Thyroid gland (tissue), 4 donors: ENCODE measurements at regions not wholly inside any gene's neighbourhood (a gene's known extent, or its start where the extent isn't known, plus 50 kb on each side); places are given as distances from the start of the nearest gene placed in this dataset.

Experiments
- DNase-seq, 2 donors: peaks; one replicate each; pipeline ENCODE4 v3.0.0-alpha.2; 2019
- H3K27ac ChIP-seq, 3 donors: fragments of 200-600 bp; sonication (generic); 1 replicate in 2 of 3; 2 replicates in 1 of 3; pipeline ENCODE4 v1.5.1; 2016 to 2019; ENCODE audit warnings: mild to moderate bottlenecking in 1 of 3, moderate library complexity in 1 of 3
- H3K27me3 ChIP-seq: fragments of 200-600 bp; sonication (generic); one replicate; pipeline ENCODE4 v1.5.1; 2019
- H3K36me3 ChIP-seq, 2 donors: fragments of 200-600 bp; sonication (generic); one replicate each; pipeline ENCODE4 v1.5.1; 2016 to 2019
- H3K4me1 ChIP-seq, 2 donors: fragments of 200-600 bp; sonication (generic); one replicate each; pipeline ENCODE4 v1.5.1; 2017 to 2019
- H3K4me3 ChIP-seq, 3 donors: fragments of 200-600 bp; sonication (generic); replicated peaks in 1 of 3; 1 replicate in 2 of 3; 2 replicates in 1 of 3; pipeline ENCODE4 v1.5.1; 2016; ENCODE audit warnings: mild to moderate bottlenecking in 1 of 3
- H3K9me3 ChIP-seq: fragments of 200-600 bp; sonication (generic); one replicate; pipeline ENCODE4 v1.5.1; 2017
- POLR2A ChIP-seq, 2 donors: fragments of 450-650 bp; IDR thresholded peaks; one replicate each; pipeline ENCODE4 v1.6.1; 2017; ENCODE audit warnings: antibody characterized with exemption in 2 of 2, mild to moderate bottlenecking in 2 of 2, moderate library complexity in 1 of 2
- WGBS, 2 donors: methylation state at CpG; one replicate each; pipeline ENCODE4 v1.1.5; 2017; 5-methylcytosine and 5-hydroxymethylcytosine counted together
- intact Hi-C: fragments of 100-400 bp; cut with DNase I; formaldehyde crosslinking; loops from one replicate; pipeline ENCODE4 v1.15.1; 2023
- TF ChIP-seq, protein P1 (sequence below), 6 experiments: fragments of 200-600 bp in 3 of 6; fragments of 450-650 bp in 3 of 6; sonication (generic) in 3 of 6; IDR thresholded peaks; one replicate each; pipeline ENCODE4 v1.5.1; 2016 to 2019; ENCODE audit warnings: antibody characterized with exemption in 6 of 6, mild to moderate bottlenecking in 2 of 6, inconsistent platforms in 1 of 6, moderate library complexity in 1 of 6

GRCh38 chr15:62979252-62979651 is 63.3 kb upstream of the TPM1 start:
- WGBS, 2 donors = 89% methylated on average over 1 of the region's 1 CpG
- no peak for TF ChIP-seq POLR2A (IDR thresholded peaks at IDR 0.05)
- TF ChIP-seq, protein P1, sequence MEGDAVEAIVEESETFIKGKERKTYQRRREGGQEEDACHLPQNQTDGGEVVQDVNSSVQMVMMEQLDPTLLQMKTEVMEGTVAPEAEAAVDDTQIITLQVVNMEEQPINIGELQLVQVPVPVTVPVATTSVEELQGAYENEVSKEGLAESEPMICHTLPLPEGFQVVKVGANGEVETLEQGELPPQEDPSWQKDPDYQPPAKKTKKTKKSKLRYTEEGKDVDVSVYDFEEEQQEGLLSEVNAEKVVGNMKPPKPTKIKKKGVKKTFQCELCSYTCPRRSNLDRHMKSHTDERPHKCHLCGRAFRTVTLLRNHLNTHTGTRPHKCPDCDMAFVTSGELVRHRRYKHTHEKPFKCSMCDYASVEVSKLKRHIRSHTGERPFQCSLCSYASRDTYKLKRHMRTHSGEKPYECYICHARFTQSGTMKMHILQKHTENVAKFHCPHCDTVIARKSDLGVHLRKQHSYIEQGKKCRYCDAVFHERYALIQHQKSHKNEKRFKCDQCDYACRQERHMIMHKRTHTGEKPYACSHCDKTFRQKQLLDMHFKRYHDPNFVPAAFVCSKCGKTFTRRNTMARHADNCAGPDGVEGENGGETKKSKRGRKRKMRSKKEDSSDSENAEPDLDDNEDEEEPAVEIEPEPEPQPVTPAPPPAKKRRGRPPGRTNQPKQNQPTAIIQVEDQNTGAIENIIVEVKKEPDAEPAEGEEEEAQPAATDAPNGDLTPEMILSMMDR (IDR thresholded peaks at IDR 0.05) = no peak
- Histone ChIP-seq H3K4me3 (no peak overlapping the region), H3K27me3 (no peaks in the 10 kb centered on the region), H3K36me3 (no peaks in the 10 kb centered on the region), H3K4me1 (no peaks in the 10 kb centered on the region), H3K9me3 (no peaks in the 10 kb centered on the region), H3K27ac (no peak overlapping the region)
- intact Hi-C loops = no loop called here
- no peak for DNase-seq

DNA sequence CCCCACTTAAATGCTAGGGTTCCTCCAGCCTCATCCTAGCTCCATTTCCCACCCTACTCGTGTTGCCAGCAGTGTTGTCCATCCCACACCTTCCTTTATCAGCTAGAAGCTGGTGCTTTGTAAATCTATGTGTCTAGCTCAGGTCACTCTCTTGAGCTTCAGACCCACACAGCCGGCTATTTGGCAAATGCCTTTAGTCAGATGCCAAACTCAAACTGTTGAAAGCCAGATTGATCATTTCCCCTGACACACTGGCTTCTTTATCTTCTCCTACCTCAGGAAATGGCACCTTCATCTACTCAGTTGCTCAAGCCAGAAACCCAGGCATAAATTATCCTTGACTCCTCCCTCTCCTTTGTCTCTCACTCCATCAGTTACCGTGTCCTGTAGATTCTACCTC is 61.5 kb upstream of the TPM1 start:
- intact Hi-C loops = no loop called here
- Histone ChIP-seq H3K9me3 (no peaks in the 10 kb centered on the region), H3K4me3 (no peak overlapping the region), H3K36me3 (no peaks in the 10 kb centered on the region), H3K27ac (no peak overlapping the region), H3K27me3 (no peaks in the 10 kb centered on the region), H3K4me1 (no peaks in the 10 kb centered on the region)
- DNase-seq = no peak
- WGBS, 2 donors = 85 to 89% methylated on average over 3 of the region's 3 CpGs
- TF ChIP-seq POLR2A (IDR thresholded peaks at IDR 0.05) = no peak
- TF ChIP-seq, protein P1 (IDR thresholded peaks at IDR 0.05) = no peak

GRCh38 chr15:62983956-62984355 is 58.6 kb upstream of the TPM1 start:
- TF ChIP-seq, protein P1 (IDR thresholded peaks at IDR 0.05) = no peak
- TF ChIP-seq POLR2A (IDR thresholded peaks at IDR 0.05) = no peak
- Histone ChIP-seq H3K36me3 (no peaks in the 10 kb centered on the region), H3K27ac (no peak overlapping the region)

GRCh38 chr15:62985768-62986167 is 56.8 kb upstream of the TPM1 start:
- 79 to 87% methylated on average over 6 of the region's 6 CpGs for WGBS, 2 donors
- no peaks in the 10 kb centered on the region for H3K27me3 ChIP-seq
- H3K27ac ChIP-seq = no peak overlapping the region
- no peak for TF ChIP-seq POLR2A (IDR thresholded peaks at IDR 0.05)
- TF ChIP-seq, protein P1 (IDR thresholded peaks at IDR 0.05) = no peak
- H3K4me3 ChIP-seq = no peak overlapping the region
- intact Hi-C loops = no loop called here
- H3K36me3 ChIP-seq = no peaks in the 10 kb centered on the region
- no peak for DNase-seq
- H3K9me3 ChIP-seq = no peaks in the 10 kb centered on the region
- H3K4me1 ChIP-seq = no peaks in the 10 kb centered on the region

More at GRCh38 chr15:62983956-62984355, 58.6 kb upstream of the TPM1 start:
- no peaks in the 10 kb centered on the region for H3K27me3 ChIP-seq
- intact Hi-C loops = no loop called here
- no peaks in the 10 kb centered on the region for H3K9me3 ChIP-seq
- WGBS, 2 donors = 92 to 93% methylated on average over 8 of the region's 8 CpGs
- H3K4me1 ChIP-seq = no peaks in the 10 kb centered on the region
- no peak for DNase-seq
- no peak overlapping the region for H3K4me3 ChIP-seq

GRCh38 chr15:62986948-62987347 is 55.6 kb upstream of the TPM1 start:
- 94 to 96% methylated on average over 7 of the region's 7 CpGs for WGBS, 2 donors

More at GRCh38 chr15:62986948-62987347, 55.6 kb upstream of the TPM1 start:
- TF ChIP-seq POLR2A (IDR thresholded peaks at IDR 0.05) = no peak
- TF ChIP-seq, protein P1 (IDR thresholded peaks at IDR 0.05) = no peak
- H3K36me3 ChIP-seq = no peaks in the 10 kb centered on the region
- H3K9me3 ChIP-seq = no peaks in the 10 kb centered on the region
- no peaks in the 10 kb centered on the region for H3K27me3 ChIP-seq
- no peak for DNase-seq
- no peaks in the 10 kb centered on the region for H3K4me1 ChIP-seq
- intact Hi-C loops = no loop called here
- H3K4me3 ChIP-seq = no peak overlapping the region
- H3K27ac ChIP-seq = no peak overlapping the region
